ENCODE measurements at regions not wholly inside any gene's neighbourhood (a gene's known extent, or its start where the extent isn't known, plus 50 kb on each side); places are given as distances from the start of the nearest gene placed in this dataset.

DNA sequence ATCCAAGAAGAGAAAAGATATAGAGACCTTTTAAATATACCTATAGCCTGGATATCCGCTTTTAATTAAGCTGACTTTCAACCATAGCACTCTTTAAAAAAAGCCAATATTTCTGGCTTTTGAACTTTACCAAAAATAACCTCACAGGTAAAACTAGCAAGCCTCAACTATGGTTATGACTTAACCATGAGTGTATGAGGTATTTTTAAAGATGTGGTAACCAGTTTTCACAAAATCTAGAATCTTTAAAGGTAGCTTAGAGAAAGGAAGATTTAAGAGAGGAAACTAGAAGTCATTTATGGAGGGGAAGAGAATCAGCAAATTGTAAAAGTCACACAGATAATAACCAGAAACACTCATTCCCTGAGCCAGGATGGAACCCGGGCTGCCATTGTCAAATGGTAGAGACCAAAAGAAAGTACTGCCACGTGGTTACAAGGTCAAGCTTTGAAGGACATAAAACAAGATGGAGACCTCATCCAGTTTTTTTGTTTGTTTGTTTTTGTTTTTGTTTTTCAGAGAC, 288.4 kb upstream of the RGS18 start:
- Histone ChIP-seq H3K4me1 (no peaks in the 10 kb centered on the region), H3K27me3 (no peaks in the 10 kb centered on the region), H3K36me3 (no peaks in the 10 kb centered on the region), H3K27ac (replicated peaks in 1 of 4) (no peak overlapping the region), H3K4me3 (no peak overlapping the region), H3K9me3 (no peaks in the 10 kb centered on the region)
- DNase-seq (ENCODE audit: extremely low spot score) = no peak
- WGBS = 83% methylated on average over 3 of the region's 3 CpGs
- intact Hi-C loops (cut with DNase I) = no loop called here
- TF ChIP-seq POLR2A (IDR thresholded peaks at IDR 0.05; ENCODE audit: low read depth) = no peak
- no peak for TF ChIP-seq EP300 (IDR thresholded peaks at IDR 0.05)
- no peak for TF ChIP-seq POLR2AphosphoS5 (IDR thresholded peaks at IDR 0.05)
- TF ChIP-seq, protein P1, sequence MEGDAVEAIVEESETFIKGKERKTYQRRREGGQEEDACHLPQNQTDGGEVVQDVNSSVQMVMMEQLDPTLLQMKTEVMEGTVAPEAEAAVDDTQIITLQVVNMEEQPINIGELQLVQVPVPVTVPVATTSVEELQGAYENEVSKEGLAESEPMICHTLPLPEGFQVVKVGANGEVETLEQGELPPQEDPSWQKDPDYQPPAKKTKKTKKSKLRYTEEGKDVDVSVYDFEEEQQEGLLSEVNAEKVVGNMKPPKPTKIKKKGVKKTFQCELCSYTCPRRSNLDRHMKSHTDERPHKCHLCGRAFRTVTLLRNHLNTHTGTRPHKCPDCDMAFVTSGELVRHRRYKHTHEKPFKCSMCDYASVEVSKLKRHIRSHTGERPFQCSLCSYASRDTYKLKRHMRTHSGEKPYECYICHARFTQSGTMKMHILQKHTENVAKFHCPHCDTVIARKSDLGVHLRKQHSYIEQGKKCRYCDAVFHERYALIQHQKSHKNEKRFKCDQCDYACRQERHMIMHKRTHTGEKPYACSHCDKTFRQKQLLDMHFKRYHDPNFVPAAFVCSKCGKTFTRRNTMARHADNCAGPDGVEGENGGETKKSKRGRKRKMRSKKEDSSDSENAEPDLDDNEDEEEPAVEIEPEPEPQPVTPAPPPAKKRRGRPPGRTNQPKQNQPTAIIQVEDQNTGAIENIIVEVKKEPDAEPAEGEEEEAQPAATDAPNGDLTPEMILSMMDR (IDR thresholded peaks at IDR 0.05) = no peak

- TF ChIP-seq EP300 (IDR thresholded peaks at IDR 0.05) = no peak
- no peak for TF ChIP-seq POLR2A (IDR thresholded peaks at IDR 0.05; ENCODE audit: low read depth)
- TF ChIP-seq POLR2AphosphoS5 (IDR thresholded peaks at IDR 0.05) = no peak
- TF ChIP-seq, protein P1 (IDR thresholded peaks at IDR 0.05) = no peak
- no peak overlapping the region for H3K4me3 ChIP-seq
- WGBS = 79% methylated on average over 3 of the region's 3 CpGs
Measured at GRCh38 chr1:191870490-191870889, 287.8 kb upstream of the RGS18 start.

GRCh38 chr1:191875994-191876393, 282.3 kb upstream of the RGS18 start:
- H3K9me3 ChIP-seq = no peaks in the 10 kb centered on the region
- WGBS = 98% methylated on average over 1 of the region's 1 CpG
- no peaks in the 10 kb centered on the region for H3K27me3 ChIP-seq
- H3K27ac ChIP-seq (replicated peaks in 1 of 4) = no peak overlapping the region
- no peak for TF ChIP-seq POLR2AphosphoS5 (IDR thresholded peaks at IDR 0.05)
- intact Hi-C loops (cut with DNase I) = no loop called here
- DNase-seq (ENCODE audit: extremely low spot score) = no peak
- no peak overlapping the region for H3K4me3 ChIP-seq
- H3K4me1 ChIP-seq = no peaks in the 10 kb centered on the region
- no peaks in the 10 kb centered on the region for H3K36me3 ChIP-seq

More at GRCh38 chr1:191870490-191870889, 287.8 kb upstream of the RGS18 start:
- Histone ChIP-seq H3K36me3 (no peaks in the 10 kb centered on the region), H3K27ac (replicated peaks in 1 of 4) (no peak overlapping the region), H3K4me1 (no peaks in the 10 kb centered on the region), H3K27me3 (no peaks in the 10 kb centered on the region), H3K9me3 (no peaks in the 10 kb centered on the region)
- DNase-seq (ENCODE audit: extremely low spot score) = no peak
- intact Hi-C loops (cut with DNase I) = no loop called here

DNA sequence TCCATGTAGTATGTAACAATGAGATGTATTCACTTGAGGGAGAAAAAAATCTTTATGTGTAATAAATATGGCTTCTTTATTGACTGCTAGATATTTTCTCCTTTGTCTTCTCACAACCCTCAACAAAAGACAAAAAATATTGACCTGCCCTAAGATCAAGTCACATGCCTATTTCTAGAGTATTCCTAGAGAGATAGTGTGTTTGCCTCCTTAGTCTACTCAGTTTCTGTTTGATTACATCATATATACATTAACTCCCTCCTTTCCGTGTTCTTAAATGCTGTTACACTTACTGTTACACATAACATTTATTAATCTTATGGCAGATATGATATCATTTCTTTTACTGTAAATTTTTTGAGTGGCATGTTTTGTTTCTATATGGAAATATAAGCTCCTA, 281.6 kb upstream of the RGS18 start:
- H3K27me3 ChIP-seq = no peaks in the 10 kb centered on the region
- no peaks in the 10 kb centered on the region for H3K36me3 ChIP-seq
- no peaks in the 10 kb centered on the region for H3K9me3 ChIP-seq
- TF ChIP-seq, protein P1 (IDR thresholded peaks at IDR 0.05) = no peak
- TF ChIP-seq POLR2AphosphoS5 (IDR thresholded peaks at IDR 0.05) = no peak
- H3K27ac ChIP-seq (replicated peaks in 1 of 4) = no peak overlapping the region
- WGBS = 76% methylated on average over 1 of the region's 1 CpG
- no peaks in the 10 kb centered on the region for H3K4me1 ChIP-seq
- H3K4me3 ChIP-seq = no peak overlapping the region
- intact Hi-C loops (cut with DNase I) = no loop called here
- no peak for DNase-seq (ENCODE audit: extremely low spot score)

DNA sequence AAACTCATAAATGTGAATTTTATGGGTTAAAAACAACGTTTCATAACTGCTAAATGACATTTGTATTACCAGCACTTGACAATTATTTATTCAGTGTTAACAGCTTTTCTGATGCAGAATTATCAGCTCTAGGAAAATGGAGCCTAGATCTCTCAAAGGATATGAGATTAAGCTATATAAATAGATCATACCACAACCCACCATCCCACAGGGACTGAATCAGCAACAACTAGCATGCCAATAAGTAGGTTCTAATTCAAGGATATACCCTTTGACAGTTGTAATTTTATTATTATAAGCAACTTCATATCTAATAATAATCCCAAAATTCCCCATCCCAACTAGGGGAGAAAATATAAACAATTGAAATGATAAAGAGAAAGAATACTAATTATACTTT, 275.4 kb upstream of the RGS18 start:
- Histone ChIP-seq H3K27me3 (no peaks in the 10 kb centered on the region), H3K36me3 (no peaks in the 10 kb centered on the region), H3K4me1 (no peaks in the 10 kb centered on the region), H3K4me3 (no peak overlapping the region), H3K9me3 (no peaks in the 10 kb centered on the region), H3K27ac (replicated peaks in 1 of 4) (no peak overlapping the region)
- 36% methylated on average over 1 of the region's 1 CpG for WGBS
- intact Hi-C loops (cut with DNase I) = no loop called here
- no peak for DNase-seq (ENCODE audit: extremely low spot score)
- TF ChIP-seq EP300 (IDR thresholded peaks at IDR 0.05) (no peak), POLR2A (IDR thresholded peaks at IDR 0.05; ENCODE audit: low read depth) (no peak)
- TF ChIP-seq, protein P1 (IDR thresholded peaks at IDR 0.05) = no peak
